H1 (cell line): ENCODE measurements at regions not wholly inside any gene's neighbourhood (a gene's known extent, or its start where the extent isn't known, plus 50 kb on each side); places are given as distances from the start of the nearest gene placed in this dataset.

Experiments used
- CEBPB ChIP-seq: IDR thresholded peaks from 2 replicates; pipeline ENCODE4 v1.6.1; 2012; ENCODE audit warnings: low read depth, low read length
- KDM5A ChIP-seq: fragments of 200-600 bp; IDR thresholded peaks from 2 replicates; pipeline ENCODE4 v1.7.1; 2012; ENCODE audit warnings: mild to moderate bottlenecking, low read length, inconsistent platforms, mixed read lengths
- SP4 ChIP-seq: IDR thresholded peaks from 2 replicates; pipeline ENCODE4 v1.6.1; 2012; ENCODE audit warnings: low read length, inconsistent platforms
- ZNF274 ChIP-seq: IDR thresholded peaks from 2 replicates; pipeline ENCODE4 v1.7.0; 2012; ENCODE audit warnings: low read length, borderline replicate concordance; ENCODE audit errors: extremely low read depth

DNA sequence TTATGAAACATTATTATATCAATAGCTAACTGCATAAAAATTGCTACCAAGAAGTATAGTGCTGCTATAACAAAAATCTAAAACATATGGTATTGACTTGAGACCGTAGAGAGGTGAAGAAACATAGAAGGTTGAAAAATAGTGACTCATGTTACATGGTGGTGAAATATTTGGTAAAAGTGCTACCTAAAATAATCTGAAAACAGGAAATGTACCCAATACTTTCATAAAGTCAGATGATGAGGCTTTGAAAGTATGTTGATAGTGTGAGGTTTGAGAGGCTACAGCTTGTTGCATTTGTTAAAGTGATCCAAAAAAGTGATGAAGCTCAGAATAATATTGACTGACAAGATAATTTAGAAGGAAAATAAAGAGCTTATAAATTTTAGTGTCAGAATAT lies 718.7 kb upstream of the SLC8A1 start (continued):
- TF ChIP-seq SP4 (no peak), CEBPB (no peak), KDM5A (no peak), ZNF274 (no peak)
